ENCODE measurements at regions not wholly inside any gene's neighbourhood (a gene's known extent, or its start where the extent isn't known, plus 50 kb on each side); places are given as distances from the start of the nearest gene placed in this dataset.

- Histone ChIP-seq H3K4me1 (no peaks in the 10 kb centered on the region), H3K9me3 (peaks cover 5% of the 10 kb centered on the region), H3K36me3 (no peaks in the 10 kb centered on the region), H3K27ac (no peak overlapping the region), H3K27me3 (ENCODE audit: low read depth) (no peaks in the 10 kb centered on the region), H3K4me3 (no peak overlapping the region)
- TF ChIP-seq, protein P1, sequence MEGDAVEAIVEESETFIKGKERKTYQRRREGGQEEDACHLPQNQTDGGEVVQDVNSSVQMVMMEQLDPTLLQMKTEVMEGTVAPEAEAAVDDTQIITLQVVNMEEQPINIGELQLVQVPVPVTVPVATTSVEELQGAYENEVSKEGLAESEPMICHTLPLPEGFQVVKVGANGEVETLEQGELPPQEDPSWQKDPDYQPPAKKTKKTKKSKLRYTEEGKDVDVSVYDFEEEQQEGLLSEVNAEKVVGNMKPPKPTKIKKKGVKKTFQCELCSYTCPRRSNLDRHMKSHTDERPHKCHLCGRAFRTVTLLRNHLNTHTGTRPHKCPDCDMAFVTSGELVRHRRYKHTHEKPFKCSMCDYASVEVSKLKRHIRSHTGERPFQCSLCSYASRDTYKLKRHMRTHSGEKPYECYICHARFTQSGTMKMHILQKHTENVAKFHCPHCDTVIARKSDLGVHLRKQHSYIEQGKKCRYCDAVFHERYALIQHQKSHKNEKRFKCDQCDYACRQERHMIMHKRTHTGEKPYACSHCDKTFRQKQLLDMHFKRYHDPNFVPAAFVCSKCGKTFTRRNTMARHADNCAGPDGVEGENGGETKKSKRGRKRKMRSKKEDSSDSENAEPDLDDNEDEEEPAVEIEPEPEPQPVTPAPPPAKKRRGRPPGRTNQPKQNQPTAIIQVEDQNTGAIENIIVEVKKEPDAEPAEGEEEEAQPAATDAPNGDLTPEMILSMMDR (IDR thresholded peaks at IDR 0.05): no peak
- intact Hi-C loops (cut with DNase I): no loop called here
- DNase-seq (no peak), ATAC-seq (no peak)
Measured at GRCh38 chr9:30851600-30851999, 1532.8 kb upstream of the ACO1 start.

DNA sequence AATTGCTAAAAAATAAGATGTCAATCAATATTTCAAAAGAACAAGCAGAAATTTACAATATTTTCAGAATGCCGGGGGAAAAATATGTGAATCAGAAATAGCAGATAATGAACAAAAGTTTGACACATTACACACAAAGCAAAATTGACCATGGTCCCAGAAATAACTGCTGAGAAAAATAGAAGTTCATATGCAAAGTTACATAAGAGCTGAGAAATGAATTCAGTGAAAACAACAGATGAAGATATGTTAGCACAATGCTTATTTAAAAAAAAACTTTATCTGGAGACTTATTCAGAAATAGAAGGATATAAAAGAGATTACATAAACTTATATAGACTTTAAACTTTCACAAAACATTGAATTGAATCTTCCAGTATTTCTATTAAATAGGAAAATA is 1483.7 kb upstream of the ACO1 start:
- intact Hi-C loops (cut with DNase I): no loop called here
- no peaks in the 10 kb centered on the region for H3K27me3 ChIP-seq (ENCODE audit: low read depth)
- H3K4me3 ChIP-seq: no peak overlapping the region
- H3K27ac ChIP-seq: no peak overlapping the region
- DNase-seq (no peak), ATAC-seq (no peak)
- H3K36me3 ChIP-seq: no peaks in the 10 kb centered on the region
- no peaks in the 10 kb centered on the region for H3K4me1 ChIP-seq
- TF ChIP-seq, protein P1 (IDR thresholded peaks at IDR 0.05): no peak
- no peaks in the 10 kb centered on the region for H3K9me3 ChIP-seq

DNA sequence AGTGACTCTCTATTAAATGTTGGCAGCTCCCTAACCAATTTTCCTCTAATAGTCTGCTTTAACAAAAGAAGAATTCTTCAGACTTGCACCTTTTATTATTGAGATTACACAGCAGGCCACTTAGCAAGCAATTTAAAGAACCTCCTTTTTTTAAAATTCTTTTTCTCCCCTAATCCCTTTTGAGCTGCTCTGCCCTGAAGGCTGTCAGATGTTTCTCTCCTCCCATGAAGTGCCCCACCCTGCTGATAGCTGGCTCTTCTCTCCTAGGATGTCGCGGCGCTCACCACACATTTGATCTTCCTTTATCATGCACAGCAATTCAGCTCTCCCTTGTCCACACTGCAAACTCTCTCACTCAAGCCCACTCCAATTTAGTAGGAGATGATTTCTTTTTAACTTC is 1471.1 kb upstream of the ACO1 start:
- no peaks in the 10 kb centered on the region for H3K36me3 ChIP-seq
- no peak overlapping the region for H3K27ac ChIP-seq
- ATAC-seq (no peak), DNase-seq (no peak)
- TF ChIP-seq, protein P1 (IDR thresholded peaks at IDR 0.05): no peak
- H3K27me3 ChIP-seq (ENCODE audit: low read depth): no peaks in the 10 kb centered on the region
- H3K4me3 ChIP-seq: no peak overlapping the region
- no peaks in the 10 kb centered on the region for H3K9me3 ChIP-seq
- intact Hi-C loops (cut with DNase I): no loop called here
- no peaks in the 10 kb centered on the region for H3K4me1 ChIP-seq

DNA sequence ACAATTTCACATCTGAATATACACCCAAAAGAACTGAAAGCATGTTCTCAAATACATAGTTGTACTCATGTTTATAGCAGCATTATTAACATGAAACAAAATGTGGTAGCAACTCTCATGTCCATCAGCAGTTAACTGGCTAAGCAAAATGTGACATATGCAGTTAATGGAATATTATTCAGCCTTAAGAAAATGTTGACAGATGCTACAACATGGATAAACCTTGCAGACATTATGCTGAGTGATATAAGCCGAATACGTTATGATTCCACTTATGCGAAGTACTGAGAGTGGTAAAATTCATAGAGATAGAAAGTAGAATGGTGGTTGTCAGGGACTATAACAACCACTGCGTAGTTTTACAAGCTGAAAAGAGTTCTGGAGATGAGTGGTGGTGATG is 1469.0 kb upstream of the ACO1 start:
- intact Hi-C loops (cut with DNase I): no loop called here
- Histone ChIP-seq H3K36me3 (no peaks in the 10 kb centered on the region), H3K4me3 (no peak overlapping the region), H3K4me1 (no peaks in the 10 kb centered on the region), H3K9me3 (no peaks in the 10 kb centered on the region), H3K27ac (no peak overlapping the region), H3K27me3 (ENCODE audit: low read depth) (no peaks in the 10 kb centered on the region)
- no peak for DNase-seq
- ATAC-seq: no peak
- TF ChIP-seq, protein P1 (IDR thresholded peaks at IDR 0.05): no peak

- intact Hi-C loops (cut with DNase I): no loop called here
Measured at GRCh38 chr9:30925126-30925525, 1459.3 kb upstream of the ACO1 start.

More at GRCh38 chr9:30925126-30925525, 1459.3 kb upstream of the ACO1 start:
- Histone ChIP-seq H3K27ac (no peak overlapping the region), H3K36me3 (no peaks in the 10 kb centered on the region), H3K4me3 (no peak overlapping the region), H3K4me1 (no peaks in the 10 kb centered on the region), H3K9me3 (no peaks in the 10 kb centered on the region), H3K27me3 (ENCODE audit: low read depth) (no peaks in the 10 kb centered on the region)
- ATAC-seq (no peak), DNase-seq (no peak)
- TF ChIP-seq, protein P1 (IDR thresholded peaks at IDR 0.05): no peak
